Lower lobe of right lung (tissue), 2 donors: ENCODE measurements at regions not wholly inside any gene's neighbourhood (a gene's known extent, or its start where the extent isn't known, plus 50 kb on each side); places are given as distances from the start of the nearest gene placed in this dataset.

Source experiments
- ATAC-seq, 2 donors: fragments of 200-7000 bp; cut with Tn5 transposase; one replicate each; pipeline ENCODE4 v1.9.1; 2020 to 2022; ENCODE audit warnings: mild to moderate bottlenecking in 2 of 2, moderate library complexity in 2 of 2
- DNase-seq: peaks from one replicate; pipeline ENCODE4 v3.0.0-alpha.2; 2020
- H3K27ac ChIP-seq: fragments of 200-600 bp; one replicate; pipeline ENCODE4 v1.8.0; 2022
- H3K27me3 ChIP-seq: fragments of 200-600 bp; one replicate; pipeline ENCODE4 v1.8.0; 2022; ENCODE audit warnings: low read depth
- H3K36me3 ChIP-seq: fragments of 200-600 bp; one replicate; pipeline ENCODE4 v1.8.0; 2022; ENCODE audit warnings: mild to moderate bottlenecking
- H3K4me1 ChIP-seq: fragments of 200-600 bp; one replicate; pipeline ENCODE4 v1.8.0; 2022
- H3K4me3 ChIP-seq: fragments of 200-600 bp; one replicate; pipeline ENCODE4 v1.8.0; 2022; ENCODE audit warnings: mild to moderate bottlenecking
- H3K9me3 ChIP-seq: fragments of 200-600 bp; one replicate; pipeline ENCODE4 v1.8.0; 2022
- intact Hi-C: fragments of 100-400 bp; cut with DNase I; formaldehyde crosslinking; loops from one replicate; pipeline ENCODE4 v1.11.0; 2022
- TF ChIP-seq, protein P1 (sequence below): fragments of 200-600 bp; IDR thresholded peaks from one replicate; pipeline ENCODE4 v1.8.0; 2022; ENCODE audit warnings: antibody characterized with exemption, mild to moderate bottlenecking
- donor health status: DM: no; HTN: yes; CAD: no; lungs with severe emphysema.

DNA sequence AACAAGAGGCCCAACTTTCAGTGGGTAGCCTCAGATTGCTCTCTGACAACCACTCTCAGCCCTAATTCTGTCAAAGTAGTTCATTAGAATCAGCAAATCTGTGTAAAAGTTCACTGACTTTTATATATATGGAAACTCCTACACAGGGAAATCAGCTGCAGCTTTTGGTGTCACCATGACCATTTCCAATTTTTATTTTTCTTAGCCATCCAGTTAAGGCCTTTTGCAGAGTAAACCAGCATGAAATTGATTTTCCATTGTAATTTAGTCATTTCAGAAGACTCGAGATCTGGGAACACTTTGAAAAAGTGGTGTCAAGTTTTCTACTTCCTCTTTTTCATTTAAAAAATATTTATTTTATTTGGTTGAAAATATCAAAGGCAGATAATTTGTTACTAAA is 263.2 kb downstream of the TMEM182 start:
- no peaks in the 10 kb centered on the region for H3K9me3 ChIP-seq
- no peaks in the 10 kb centered on the region for H3K36me3 ChIP-seq
- DNase-seq: no peak
- TF ChIP-seq, protein P1, sequence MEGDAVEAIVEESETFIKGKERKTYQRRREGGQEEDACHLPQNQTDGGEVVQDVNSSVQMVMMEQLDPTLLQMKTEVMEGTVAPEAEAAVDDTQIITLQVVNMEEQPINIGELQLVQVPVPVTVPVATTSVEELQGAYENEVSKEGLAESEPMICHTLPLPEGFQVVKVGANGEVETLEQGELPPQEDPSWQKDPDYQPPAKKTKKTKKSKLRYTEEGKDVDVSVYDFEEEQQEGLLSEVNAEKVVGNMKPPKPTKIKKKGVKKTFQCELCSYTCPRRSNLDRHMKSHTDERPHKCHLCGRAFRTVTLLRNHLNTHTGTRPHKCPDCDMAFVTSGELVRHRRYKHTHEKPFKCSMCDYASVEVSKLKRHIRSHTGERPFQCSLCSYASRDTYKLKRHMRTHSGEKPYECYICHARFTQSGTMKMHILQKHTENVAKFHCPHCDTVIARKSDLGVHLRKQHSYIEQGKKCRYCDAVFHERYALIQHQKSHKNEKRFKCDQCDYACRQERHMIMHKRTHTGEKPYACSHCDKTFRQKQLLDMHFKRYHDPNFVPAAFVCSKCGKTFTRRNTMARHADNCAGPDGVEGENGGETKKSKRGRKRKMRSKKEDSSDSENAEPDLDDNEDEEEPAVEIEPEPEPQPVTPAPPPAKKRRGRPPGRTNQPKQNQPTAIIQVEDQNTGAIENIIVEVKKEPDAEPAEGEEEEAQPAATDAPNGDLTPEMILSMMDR: no peak
- no peaks in the 10 kb centered on the region for H3K4me1 ChIP-seq
- H3K4me3 ChIP-seq: no peak overlapping the region
- no peak for ATAC-seq
- H3K27me3 ChIP-seq: no peaks in the 10 kb centered on the region
- intact Hi-C loops: no loop called here
- H3K27ac ChIP-seq: no peak overlapping the region

DNA sequence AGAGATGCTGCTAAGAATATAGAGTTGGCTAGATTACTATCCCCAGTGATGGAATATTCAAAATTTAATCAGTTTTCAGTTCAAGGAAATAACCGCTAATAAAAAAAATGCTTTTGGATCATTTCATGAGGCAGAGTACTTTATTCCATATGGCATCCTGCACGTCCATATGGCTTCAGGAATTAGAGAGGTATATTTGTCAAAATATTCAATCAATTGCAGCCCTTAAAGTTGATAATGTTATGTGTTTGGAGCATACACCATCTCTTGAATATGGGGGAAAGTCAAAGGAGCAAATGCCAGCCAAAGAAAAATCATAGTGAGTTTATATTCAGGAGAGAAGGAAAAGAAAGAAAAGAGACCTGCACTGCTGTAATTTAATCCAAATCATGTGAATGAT is 266.4 kb downstream of the TMEM182 start:
- Histone ChIP-seq H3K9me3 (no peaks in the 10 kb centered on the region), H3K4me1 (no peaks in the 10 kb centered on the region), H3K36me3 (no peaks in the 10 kb centered on the region), H3K27ac (no peak overlapping the region), H3K4me3 (no peak overlapping the region), H3K27me3 (no peaks in the 10 kb centered on the region)
- ATAC-seq (no peak), DNase-seq (no peak)
- intact Hi-C loops: no loop called here
- TF ChIP-seq, protein P1: no peak
